HG02852 (cell line): ENCODE measurements at regions not wholly inside any gene's neighbourhood (a gene's known extent, or its start where the extent isn't known, plus 50 kb on each side); places are given as distances from the start of the nearest gene placed in this dataset.
A peak's percentile ranks its signal among the peaks of the same experiment; 100 is the strongest.

Experiments used
- ATAC-seq: cut with Tn5 transposase; IDR thresholded peaks from one replicate; pipeline ENCODE4 v1.9.1; 2021; ENCODE audit warnings: mild to moderate bottlenecking, moderate library complexity; ENCODE audit not compliant: unreplicated experiment

DNA sequence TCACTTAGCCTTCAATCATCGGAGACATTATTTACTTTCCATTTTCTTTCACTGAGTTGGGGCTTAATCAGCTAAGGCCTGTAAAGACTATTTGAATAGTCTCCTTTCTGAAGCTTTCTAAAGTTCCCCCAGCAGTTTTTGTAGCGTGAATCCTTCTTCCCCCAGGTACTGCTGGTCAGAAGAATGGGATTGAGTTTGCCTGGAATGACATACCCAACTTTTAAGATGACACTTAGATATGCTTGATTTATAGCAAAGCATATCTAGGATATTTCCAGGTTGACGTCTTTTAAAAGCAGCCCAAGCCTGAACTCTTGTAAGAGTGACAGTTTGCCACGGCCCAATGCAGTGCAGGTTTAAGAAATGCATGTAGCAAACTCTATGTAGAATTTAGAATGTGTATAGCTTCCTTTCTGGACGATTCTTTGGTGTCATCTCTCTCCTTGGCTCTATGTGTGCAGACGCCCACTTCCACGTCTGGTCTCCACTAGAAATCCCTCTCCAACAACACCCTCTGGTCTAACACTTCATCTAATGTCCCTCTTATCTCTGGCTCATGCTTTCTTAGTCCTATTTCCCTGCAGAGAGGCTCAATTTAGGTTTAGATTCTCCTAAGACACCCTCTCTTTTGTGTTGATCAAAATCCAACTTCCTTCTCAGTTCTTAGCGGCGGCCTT, 175.0 kb upstream of the CYRIA start:
- no peak for ATAC-seq

DNA sequence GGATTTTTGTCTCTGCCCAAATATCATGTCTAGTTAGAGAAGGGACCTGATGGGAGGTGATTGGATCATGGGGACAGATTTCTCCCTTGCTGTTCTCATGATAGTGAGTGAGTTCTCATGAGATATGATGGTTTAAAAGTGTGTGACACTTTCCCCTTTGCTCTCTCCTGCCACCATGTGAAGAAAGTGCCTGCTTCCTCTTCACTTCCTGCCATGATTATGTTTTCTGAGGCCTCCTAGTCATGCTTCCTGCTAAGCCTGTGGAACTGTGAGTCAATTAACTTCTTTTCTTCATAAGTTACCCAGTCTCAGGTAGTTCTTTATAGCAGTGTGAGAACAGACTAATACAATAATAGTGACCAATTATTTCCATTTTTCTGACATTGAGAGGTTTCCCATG, 167.3 kb upstream of the CYRIA start:
- ATAC-seq = no peak

- ATAC-seq = no peak
These were observed 163.2 kb upstream of the CYRIA start for GRCh38 chr2:16828828-16829160.

- ATAC-seq = no peak
These were observed 162.6 kb upstream of the CYRIA start for GRCh38 chr2:16828044-16828827.

DNA sequence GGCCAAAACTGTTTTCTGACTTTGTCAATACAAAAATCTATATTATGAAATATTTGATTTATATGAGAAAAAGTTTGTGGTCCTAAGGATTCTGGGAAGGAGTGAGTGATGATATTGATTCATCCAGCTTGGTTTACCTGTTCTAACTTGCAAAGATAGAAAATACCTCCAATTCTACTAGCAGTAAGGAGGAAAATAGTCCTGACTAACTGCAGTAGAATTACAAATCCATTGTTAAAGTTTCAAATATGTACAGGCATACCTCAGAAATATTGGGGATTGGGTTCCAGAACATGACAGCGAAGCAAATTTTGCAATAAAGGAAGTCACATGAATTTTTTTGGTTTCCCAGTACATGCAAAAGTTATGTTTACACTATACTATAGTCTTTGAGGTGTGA, 158.8 kb upstream of the CYRIA start:
- ATAC-seq = no peak

GRCh38 chr2:16821692-16822091, 156.1 kb upstream of the CYRIA start:
- ATAC-seq = no peak

DNA sequence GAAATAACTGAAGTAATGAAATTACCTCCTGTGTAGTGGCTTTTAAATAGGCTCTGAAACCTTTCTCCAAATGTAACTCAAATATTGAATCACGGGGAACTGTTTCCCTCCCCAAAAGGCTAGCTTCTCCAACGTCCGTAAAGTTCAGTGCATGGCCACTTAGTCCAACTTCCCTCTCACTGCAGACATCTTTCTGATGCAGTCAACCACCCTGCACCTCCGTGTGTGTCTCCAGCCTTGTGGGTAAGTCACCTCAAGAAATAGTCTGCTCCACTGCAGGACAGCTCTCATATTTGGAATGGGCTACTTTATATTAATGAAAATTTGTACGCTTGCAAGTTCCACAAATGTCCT, 152.5 kb upstream of the CYRIA start:
- no peak for ATAC-seq

DNA sequence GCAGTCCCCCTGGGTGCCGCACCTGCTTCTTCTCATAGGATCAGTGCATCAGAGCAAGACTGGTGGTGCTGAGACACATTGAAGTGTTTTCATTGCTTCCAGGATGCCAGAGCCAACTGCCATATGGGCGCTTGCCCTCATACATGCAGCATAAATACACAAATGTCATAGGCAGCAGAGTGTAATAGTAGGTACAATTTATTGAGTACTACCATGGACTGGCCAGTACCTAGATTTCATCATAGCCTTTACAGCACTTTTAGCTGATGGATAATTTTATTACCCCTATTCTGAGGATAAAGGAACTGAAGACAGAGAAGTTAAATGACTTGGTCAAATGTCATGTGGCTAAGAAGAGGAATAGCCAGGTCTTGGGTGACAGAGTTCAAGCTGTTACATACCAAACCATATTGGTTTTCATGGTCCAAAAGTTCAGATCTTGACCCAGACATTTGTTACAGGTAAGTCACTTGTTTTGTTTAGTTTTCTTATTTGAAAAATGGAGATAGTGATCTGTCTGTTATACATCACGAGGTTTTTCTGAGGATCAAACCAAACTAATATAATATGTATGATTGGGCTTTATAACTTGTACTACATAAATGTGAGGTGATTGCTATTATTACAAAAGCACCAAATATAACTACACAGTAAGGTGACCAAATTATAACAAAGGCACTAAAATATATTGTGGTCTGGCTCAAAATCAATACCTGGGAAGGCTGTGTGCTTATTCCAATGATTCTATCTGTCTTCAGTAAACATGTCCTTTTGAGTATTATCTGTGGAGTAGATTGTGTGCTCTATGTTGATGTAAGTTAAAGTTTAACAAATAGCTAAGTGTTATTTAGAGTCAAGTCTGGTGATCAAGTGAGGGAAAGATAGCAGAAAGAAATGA, 151.9 kb upstream of the CYRIA start:
- no peak for ATAC-seq

DNA sequence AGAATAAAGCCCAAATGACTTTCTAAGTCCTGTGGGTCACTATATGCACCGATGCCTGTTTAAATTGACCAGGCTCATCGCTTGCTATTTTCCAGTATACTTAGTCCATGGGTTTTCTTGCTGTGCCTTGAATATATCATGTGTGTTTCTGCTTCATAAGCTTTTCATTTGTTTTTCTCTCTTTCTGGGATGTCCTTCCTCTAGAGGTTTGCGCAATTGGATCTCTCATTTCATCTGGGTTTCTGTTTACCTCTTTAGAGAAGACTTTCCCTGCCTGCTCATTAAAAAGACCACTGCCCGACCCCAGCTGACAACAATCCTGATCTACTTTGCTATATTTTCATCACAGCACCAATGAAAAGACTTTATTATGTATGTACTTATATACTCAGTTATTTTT, 150.9 kb upstream of the CYRIA start:
- ATAC-seq = no peak

GRCh38 chr2:16816016-16816415, 150.4 kb upstream of the CYRIA start:
- no peak for ATAC-seq

- no peak for ATAC-seq
These were observed 148.0 kb upstream of the CYRIA start for GRCh38 chr2:16813593-16813992.

DNA sequence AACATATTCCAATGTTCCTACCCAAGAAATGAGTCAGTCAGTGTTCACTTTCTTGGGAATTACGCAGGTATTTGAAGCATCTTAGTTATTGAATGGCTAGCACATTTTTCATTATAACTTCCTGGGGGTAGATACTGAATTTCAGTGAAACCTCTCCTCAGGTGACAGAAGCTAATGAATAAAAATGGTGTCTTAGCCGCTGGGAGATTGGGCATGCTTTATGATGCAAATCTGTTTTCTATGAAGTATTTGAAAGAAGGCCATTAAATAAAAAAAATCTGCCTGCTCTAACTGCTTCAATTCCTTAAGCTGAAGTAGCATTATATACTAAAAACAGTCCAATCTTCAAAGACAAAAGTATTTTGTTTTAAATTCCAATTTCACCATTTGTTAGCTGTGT, 132.8 kb upstream of the CYRIA start:
- ATAC-seq = no peak

DNA sequence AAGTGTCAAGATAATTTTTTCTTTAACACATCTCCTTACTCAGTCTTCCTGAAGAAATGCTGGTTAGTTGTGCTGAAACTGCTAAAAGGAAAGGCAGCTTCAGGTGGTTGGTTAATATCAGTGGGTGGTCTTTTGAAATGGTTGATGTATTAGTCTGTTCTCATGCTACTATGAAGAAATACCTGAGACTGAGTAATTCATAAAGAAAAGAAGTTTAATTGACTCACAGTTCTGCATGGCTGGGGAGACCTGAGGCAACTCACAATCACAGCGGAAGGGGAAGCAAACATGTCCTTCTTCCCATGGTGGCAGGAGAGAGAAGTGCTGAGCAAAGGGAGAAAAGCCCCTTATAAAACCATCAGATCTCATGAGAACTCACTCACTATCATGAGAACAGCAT, 125.9 kb upstream of the CYRIA start:
- ATAC-seq = no peak

DNA sequence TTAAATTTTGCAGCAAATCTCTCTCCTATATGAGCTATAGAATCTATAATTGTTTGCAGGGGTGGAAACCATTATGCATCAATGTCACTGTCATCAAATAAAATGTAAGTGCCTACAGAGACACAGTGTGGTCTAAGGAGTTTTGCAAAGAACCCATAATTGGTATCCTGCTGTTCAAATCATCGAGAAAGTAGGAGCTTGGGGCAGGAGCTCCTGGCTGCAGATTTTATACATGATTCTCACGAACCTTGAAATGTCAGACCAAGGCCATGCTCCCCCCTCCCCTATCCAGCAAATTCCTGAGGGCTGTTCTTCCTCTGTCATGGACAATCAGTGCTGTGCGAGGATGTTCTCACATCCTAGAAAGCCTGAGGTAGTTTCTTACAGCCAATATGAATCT, 119.5 kb upstream of the CYRIA start:
- no peak for ATAC-seq

- no peak for ATAC-seq
These were observed 119.0 kb upstream of the CYRIA start for GRCh38 chr2:16784652-16785051.

GRCh38 chr2:16777123-16777870, 111.7 kb upstream of the CYRIA start:
- ATAC-seq = no peak

GRCh38 chr2:16775899-16776231, 110.2 kb upstream of the CYRIA start:
- ATAC-seq = no peak

DNA sequence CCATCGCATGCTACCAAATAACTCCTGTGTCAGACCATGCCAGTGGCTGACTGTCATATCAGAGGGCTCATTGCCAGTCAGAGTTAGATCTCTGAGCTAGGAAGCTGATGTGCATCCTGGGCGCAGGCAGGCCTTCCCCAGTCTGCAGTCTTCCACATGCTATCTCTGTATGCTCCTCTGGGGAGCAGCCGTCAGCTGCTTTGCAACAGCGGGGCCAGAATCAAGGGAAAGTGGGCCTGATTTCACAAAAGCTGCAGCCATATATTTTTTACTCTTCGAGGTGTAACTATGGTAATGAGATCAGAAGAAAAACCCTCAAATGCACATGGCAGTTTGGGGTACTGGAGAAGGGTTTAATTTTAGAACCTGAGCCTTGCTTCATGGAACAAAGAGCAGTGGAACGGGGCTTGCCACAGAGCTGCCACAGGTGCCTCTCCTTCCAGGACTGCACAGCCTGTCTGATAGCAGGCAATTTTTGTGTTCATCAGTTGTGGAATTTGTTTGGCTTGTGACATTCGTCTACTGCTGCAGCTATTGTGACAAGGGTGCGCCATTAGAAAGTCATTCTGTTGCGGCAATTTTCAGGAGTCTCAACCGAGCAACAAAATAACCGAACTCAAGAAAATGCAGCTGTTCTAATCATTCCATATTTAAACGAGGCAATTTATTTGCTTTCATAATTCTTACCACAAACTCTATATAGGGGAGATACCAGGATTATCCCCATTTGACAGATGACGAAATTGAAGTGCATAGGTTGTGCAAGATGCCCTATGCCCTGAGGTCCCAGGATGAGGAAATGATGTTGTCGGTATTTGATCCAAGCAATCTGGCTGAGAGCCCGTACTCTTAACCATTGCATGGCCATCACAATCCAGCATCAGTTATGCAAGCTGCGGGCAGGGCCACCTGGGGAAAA, 109.6 kb upstream of the CYRIA start:
- no peak for ATAC-seq

GRCh38 chr2:16774091-16774490, 108.5 kb upstream of the CYRIA start:
- no peak for ATAC-seq

- peak; percentile 79 for ATAC-seq
These were observed 107.6 kb upstream of the CYRIA start for GRCh38 chr2:16773080-16773713.
